GM12872 (cell line): ENCODE measurements at regions not wholly inside any gene's neighbourhood (a gene's known extent, or its start where the extent isn't known, plus 50 kb on each side); places are given as distances from the start of the nearest gene placed in this dataset.
A peak's percentile ranks its signal among the peaks of the same experiment; 100 is the strongest.

Experiments
- TF ChIP-seq, protein P1 (sequence below): IDR thresholded peaks from 3 replicates; pipeline ENCODE4 v1.5.1; 2011; ENCODE audit warnings: low read depth, mild to moderate bottlenecking, low read length, moderate library complexity; ENCODE audit not compliant: insufficient read depth

DNA sequence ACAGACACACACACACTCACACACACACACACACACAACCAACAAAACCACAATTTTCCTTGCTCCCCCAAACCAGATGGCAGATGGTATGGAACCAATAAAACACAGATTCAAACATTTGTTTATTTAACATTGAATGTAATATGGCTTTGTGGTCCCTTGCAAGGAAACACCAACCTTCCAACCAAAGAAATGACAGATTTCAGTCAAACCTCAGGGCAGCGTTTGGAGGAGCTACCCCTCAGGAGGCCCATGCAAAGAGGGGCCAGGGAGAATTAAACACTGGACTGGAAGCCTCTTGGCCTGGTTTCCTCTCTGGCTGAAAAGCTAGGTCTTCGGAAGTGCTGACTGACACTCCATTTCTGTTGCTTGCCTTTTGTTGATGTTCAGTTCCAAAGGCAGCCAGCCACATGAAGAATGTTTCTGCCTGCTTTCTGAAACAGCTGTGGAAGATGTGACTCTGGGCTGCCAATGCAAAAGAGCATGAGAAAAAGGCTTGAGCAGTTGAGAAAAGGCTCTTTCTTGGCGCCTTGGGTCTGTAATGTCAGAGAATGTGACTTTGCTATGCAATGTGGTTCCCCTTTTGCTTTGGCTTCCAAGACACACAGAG lies 296.1 kb downstream of the RPLP1 start:
- TF ChIP-seq, protein P1, sequence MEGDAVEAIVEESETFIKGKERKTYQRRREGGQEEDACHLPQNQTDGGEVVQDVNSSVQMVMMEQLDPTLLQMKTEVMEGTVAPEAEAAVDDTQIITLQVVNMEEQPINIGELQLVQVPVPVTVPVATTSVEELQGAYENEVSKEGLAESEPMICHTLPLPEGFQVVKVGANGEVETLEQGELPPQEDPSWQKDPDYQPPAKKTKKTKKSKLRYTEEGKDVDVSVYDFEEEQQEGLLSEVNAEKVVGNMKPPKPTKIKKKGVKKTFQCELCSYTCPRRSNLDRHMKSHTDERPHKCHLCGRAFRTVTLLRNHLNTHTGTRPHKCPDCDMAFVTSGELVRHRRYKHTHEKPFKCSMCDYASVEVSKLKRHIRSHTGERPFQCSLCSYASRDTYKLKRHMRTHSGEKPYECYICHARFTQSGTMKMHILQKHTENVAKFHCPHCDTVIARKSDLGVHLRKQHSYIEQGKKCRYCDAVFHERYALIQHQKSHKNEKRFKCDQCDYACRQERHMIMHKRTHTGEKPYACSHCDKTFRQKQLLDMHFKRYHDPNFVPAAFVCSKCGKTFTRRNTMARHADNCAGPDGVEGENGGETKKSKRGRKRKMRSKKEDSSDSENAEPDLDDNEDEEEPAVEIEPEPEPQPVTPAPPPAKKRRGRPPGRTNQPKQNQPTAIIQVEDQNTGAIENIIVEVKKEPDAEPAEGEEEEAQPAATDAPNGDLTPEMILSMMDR = no peak

DNA sequence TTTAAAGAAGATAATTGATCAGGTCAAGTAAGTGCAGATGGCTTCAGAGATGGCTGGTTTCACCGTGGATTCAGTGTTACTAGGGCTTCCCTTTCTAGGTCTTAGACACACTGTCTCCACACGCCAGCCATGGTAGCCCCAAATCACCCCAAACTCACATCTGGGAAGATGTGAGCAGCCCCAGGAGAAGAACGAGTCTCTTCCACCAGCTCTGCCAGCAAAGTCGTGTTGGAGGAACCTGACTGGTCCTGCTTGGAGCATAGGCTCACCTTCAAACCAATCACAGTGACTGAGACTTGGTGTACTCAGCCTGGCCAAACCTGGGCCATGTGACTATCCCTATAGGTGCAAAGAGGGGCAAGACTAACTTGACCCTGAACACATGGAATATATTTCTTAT lies 296.7 kb downstream of the RPLP1 start:
- TF ChIP-seq, protein P1 = no peak

DNA sequence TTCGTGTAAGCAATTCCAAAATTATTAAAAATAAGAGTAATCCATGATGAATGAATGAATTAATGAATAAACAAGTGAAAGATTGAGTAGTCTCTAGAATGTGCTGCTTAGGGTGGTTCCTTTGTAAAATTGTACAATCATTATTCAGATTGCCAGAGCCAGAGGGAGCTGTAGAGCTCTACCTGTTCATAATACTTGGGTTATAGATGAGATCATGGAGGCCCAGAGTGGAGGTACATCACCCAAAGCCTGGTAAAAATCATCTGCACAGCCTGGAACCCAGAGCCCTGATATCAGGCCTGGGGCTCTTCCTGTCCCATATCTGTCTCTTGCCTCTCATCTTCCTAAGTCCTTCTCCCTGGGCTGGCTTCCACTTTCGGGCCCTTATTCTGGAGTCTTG lies 297.2 kb downstream of the RPLP1 start:
- TF ChIP-seq, protein P1 = peak; percentile 39; the same call in 2 of the 3 replicates

DNA sequence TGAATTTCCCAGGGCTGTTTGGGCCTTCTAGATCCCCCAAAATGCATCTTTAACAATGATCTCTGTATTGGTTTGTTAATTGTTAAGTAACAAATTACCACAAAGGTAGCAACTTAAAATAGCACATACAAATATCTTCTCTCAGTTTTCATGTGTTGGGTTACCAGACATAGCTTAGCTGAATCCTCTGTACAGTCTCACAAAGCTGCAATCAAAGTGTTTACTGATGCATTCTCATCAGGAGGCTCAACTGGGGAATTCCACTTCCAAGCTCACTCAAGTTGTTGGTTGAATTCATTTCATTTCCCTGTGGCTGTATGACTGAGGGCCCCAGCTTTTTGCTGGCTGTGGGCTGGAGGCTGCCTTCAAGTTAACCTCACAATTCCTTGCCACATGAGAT lies 297.6 kb downstream of the RPLP1 start:
- TF ChIP-seq, protein P1 = no peak

DNA sequence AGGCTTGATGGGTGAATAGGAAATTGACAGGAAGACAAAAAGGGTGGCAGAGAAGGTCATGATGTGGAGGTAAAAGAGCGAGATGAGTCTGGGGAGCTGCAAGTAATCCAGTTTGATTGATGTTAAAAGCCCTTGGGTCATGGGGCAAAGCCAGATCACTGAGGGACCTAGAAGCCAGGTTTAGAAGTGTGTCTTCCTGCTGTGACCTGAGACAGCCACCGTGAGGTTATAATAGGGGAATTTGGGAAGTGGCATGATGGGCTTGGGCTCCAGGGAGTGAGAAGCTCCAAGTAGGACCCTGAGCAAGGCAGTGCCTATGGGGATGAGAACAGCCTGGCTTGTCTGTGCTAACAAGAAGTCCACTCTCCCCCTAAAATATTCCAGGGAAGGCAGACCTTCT lies 298.5 kb downstream of the RPLP1 start:
- TF ChIP-seq, protein P1 = no peak

DNA sequence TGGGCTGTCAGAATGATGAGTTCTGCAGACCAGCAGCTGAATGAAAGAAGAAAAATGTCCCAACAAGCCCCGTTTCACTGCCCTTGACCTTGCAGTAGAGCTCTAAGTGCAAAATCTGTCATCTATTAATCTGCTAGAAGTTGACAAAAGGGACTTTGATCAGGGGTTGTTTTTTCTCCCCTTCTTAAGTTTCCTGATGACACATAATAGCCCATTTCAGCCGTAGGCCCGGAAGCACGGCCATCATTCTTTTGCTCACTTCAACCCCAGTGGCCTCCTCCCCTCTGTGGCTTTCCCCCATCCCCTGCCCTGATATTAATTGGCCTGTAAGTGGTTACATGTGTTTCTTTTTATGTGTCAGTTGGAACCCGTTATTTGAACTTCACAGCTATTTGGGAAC lies 298.9 kb downstream of the RPLP1 start:
- TF ChIP-seq, protein P1 = no peak

DNA sequence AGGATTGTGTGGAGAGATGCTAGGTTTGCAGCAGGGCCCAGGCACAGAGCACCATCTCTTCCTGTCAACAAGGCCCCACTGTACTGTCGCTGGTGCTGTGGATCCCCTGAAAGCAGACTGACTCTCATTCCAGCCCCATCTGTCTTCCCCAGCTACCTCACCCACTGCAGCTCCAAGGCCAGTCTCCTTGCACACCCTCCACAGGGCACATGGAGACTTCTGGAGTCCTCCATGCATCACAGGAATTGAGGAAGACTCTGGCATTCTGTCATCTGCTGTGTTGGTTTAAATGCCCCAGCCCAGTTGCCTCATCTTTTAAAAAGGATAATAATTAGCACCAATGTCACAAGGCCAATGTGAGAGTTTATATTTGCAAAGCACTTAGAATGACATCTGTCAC lies 301.2 kb downstream of the RPLP1 start:
- TF ChIP-seq, protein P1 = no peak
